ENCODE measurements at regions not wholly inside any gene's neighbourhood (a gene's known extent, or its start where the extent isn't known, plus 50 kb on each side); places are given as distances from the start of the nearest gene placed in this dataset.

DNA sequence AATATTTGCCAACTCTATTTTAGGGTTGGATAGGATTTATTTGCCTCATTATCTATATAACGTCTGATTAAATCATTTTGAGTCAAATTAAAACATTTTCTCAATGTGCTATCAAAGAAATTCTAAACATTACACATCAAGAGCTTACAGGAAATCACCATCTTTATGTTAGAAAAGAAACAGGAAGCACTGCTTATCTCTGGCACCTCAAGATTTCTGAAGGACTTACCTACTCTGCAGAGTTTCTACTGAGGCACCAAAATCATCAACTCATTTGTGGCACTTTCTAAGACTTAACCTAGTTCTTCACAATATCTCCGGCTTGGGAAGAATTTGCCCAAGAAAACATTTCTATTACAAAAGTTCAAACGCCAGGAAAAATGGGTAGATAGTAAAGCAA is 181.3 kb upstream of the EOMES start:
- TF ChIP-seq, protein P1, sequence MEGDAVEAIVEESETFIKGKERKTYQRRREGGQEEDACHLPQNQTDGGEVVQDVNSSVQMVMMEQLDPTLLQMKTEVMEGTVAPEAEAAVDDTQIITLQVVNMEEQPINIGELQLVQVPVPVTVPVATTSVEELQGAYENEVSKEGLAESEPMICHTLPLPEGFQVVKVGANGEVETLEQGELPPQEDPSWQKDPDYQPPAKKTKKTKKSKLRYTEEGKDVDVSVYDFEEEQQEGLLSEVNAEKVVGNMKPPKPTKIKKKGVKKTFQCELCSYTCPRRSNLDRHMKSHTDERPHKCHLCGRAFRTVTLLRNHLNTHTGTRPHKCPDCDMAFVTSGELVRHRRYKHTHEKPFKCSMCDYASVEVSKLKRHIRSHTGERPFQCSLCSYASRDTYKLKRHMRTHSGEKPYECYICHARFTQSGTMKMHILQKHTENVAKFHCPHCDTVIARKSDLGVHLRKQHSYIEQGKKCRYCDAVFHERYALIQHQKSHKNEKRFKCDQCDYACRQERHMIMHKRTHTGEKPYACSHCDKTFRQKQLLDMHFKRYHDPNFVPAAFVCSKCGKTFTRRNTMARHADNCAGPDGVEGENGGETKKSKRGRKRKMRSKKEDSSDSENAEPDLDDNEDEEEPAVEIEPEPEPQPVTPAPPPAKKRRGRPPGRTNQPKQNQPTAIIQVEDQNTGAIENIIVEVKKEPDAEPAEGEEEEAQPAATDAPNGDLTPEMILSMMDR (IDR thresholded peaks at IDR 0.05 in 8 of 11, conservative IDR thresholded peaks at IDR 0.05 in 3 of 11): no peak
- no peak for TF ChIP-seq POLR2AphosphoS5 (IDR thresholded peaks at IDR 0.05)
